BLaER1 treated with 17β-estradiol and CSF1 and Interleukin-3, amounts not matched to agents 10 nM and 100 nM (cell line): ENCODE measurements at regions not wholly inside any gene's neighbourhood (a gene's known extent, or its start where the extent isn't known, plus 50 kb on each side); places are given as distances from the start of the nearest gene placed in this dataset.

Experiments used
- H3K27ac ChIP-seq, 11 experiments: shearing (Covaris generic); formaldehyde crosslinking; 2 replicates each; pipeline ENCODE4 v1.8.1; 2022
- H3K27me3 ChIP-seq, 11 experiments: shearing (Covaris generic); formaldehyde crosslinking; 2 replicates each; pipeline ENCODE4 v1.8.1; 2022
- H3K36me3 ChIP-seq, 11 experiments: shearing (Covaris generic); formaldehyde crosslinking; 2 replicates each; pipeline ENCODE4 v1.8.1; 2022
- H3K4me1 ChIP-seq, 10 experiments: shearing (Covaris generic); formaldehyde crosslinking; 2 replicates each; pipeline ENCODE4 v1.8.1; 2022
- H3K4me2 ChIP-seq, 11 experiments: shearing (Covaris generic); formaldehyde crosslinking; 2 replicates each; pipeline ENCODE4 v1.8.1; 2022
- H3K4me3 ChIP-seq, 10 experiments: shearing (Covaris generic); formaldehyde crosslinking; 2 replicates each; pipeline ENCODE4 v1.8.1; 2022
- H3K9ac ChIP-seq, 11 experiments: shearing (Covaris generic); formaldehyde crosslinking; 2 replicates each; pipeline ENCODE4 v1.8.1; 2022
- H3K9me3 ChIP-seq, 11 experiments: shearing (Covaris generic); formaldehyde crosslinking; replicated peaks in 1 of 11; 2 replicates each; pipeline ENCODE4 v1.8.1; 2022
- H4K20me1 ChIP-seq, 11 experiments: shearing (Covaris generic); formaldehyde crosslinking; 2 replicates each; pipeline ENCODE4 v1.8.1; 2022
- Cebpa-rat ChIP-seq, 11 experiments: shearing (Covaris generic); IDR thresholded peaks; 2 replicates each; pipeline ENCODE4 v1.8.1; 2022

- Histone ChIP-seq H3K27me3 (no peaks in the 10 kb centered on the region), H3K9me3 (peaks cover 11 to 38% (median 28%) of the 10 kb centered on the region in 11 experiments), H3K36me3 (no peaks in the 10 kb centered on the region), H4K20me1 (no peaks in the 10 kb centered on the region), H3K27ac (no peak overlapping the region), H3K4me2 (peak overlapping the region in 7 of 11 experiments; percentile 21 to 66 (median 46); a peak in 8 of 22 replicates), H3K9ac (no peak overlapping the region), H3K4me1 (peaks cover 11 to 28% (median 19%) of the 10 kb centered on the region in 10 experiments; a peak in 18 of 20 replicates), H3K4me3 (no peak overlapping the region)
- no peak for TF ChIP-seq Cebpa-rat (IDR thresholded peaks at IDR 0.05)
Observed at GRCh38 chr5:9927106-9927505, 297.0 kb upstream of the TAS2R1 start.

- Histone ChIP-seq H3K4me2 (peak overlapping the region in 7 of 11 experiments; percentile 23 to 65 (median 39); a peak in 10 of 22 replicates), H3K27me3 (no peaks in the 10 kb centered on the region), H3K36me3 (no peaks in the 10 kb centered on the region), H3K4me3 (no peak overlapping the region), H3K27ac (peak overlapping the region in 8 of 11 experiments; percentile 15 to 55 (median 44); a peak in 11 of 22 replicates), H3K9me3 (peaks cover 14 to 39% (median 33%) of the 10 kb centered on the region in 11 experiments), H4K20me1 (no peaks in the 10 kb centered on the region), H3K4me1 (peaks cover 11 to 23% (median 18%) of the 10 kb centered on the region in 10 experiments; a peak in 18 of 20 replicates), H3K9ac (peak overlapping the region in 1 of 11 experiments; percentile 2; a peak in 1 of 22 replicates)
- TF ChIP-seq Cebpa-rat (IDR thresholded peaks at IDR 0.05) = peak in 4 of 11 experiments; percentile 31 to 65 (median 51); a peak in 5 of 22 replicates
Observed at GRCh38 chr5:9924614-9925013, 294.5 kb upstream of the TAS2R1 start.

- Histone ChIP-seq H4K20me1 (no peaks in the 10 kb centered on the region), H3K4me1 (peaks cover 6 to 17% (median 11%) of the 10 kb centered on the region in 10 experiments; a peak in 18 of 20 replicates), H3K9ac (no peak overlapping the region), H3K4me3 (no peak overlapping the region), H3K27ac (no peak overlapping the region), H3K4me2 (no peak overlapping the region), H3K27me3 (no peaks in the 10 kb centered on the region), H3K9me3 (peaks cover 14 to 39% (median 33%) of the 10 kb centered on the region in 11 experiments), H3K36me3 (no peaks in the 10 kb centered on the region)
- no peak for TF ChIP-seq Cebpa-rat (IDR thresholded peaks at IDR 0.05)
Observed at GRCh38 chr5:9922719-9923118, 292.6 kb upstream of the TAS2R1 start.

- H3K9me3 ChIP-seq = peaks cover 14 to 39% (median 33%) of the 10 kb centered on the region in 11 experiments
- TF ChIP-seq Cebpa-rat (IDR thresholded peaks at IDR 0.05) = no peak
Observed at GRCh38 chr5:9920697-9921096, 290.5 kb upstream of the TAS2R1 start.

GRCh38 chr5:9919306-9920030 lies 289.3 kb upstream of the TAS2R1 start:
- Histone ChIP-seq H3K36me3 (no peaks in the 10 kb centered on the region), H4K20me1 (no peaks in the 10 kb centered on the region), H3K4me1 (peaks cover 0 to 6% (median 2%) of the 10 kb centered on the region in 10 experiments; a peak in 6 of 20 replicates), H3K9me3 (peaks cover 14 to 33% (median 23%) of the 10 kb centered on the region in 11 experiments), H3K27me3 (no peaks in the 10 kb centered on the region), H3K9ac (no peak overlapping the region), H3K27ac (no peak overlapping the region), H3K4me2 (no peak overlapping the region), H3K4me3 (no peak overlapping the region)
- no peak for TF ChIP-seq Cebpa-rat (IDR thresholded peaks at IDR 0.05)

More at GRCh38 chr5:9920697-9921096, 290.5 kb upstream of the TAS2R1 start:
- H3K4me3 ChIP-seq = no peak overlapping the region
- H3K27ac ChIP-seq = no peak overlapping the region
- H3K9ac ChIP-seq = no peak overlapping the region
- H3K27me3 ChIP-seq = no peaks in the 10 kb centered on the region
- H3K4me1 ChIP-seq = peaks cover 0 to 13% (median 7%) of the 10 kb centered on the region in 10 experiments; a peak in 9 of 20 replicates
- no peak overlapping the region for H3K4me2 ChIP-seq
- no peaks in the 10 kb centered on the region for H3K36me3 ChIP-seq
- no peaks in the 10 kb centered on the region for H4K20me1 ChIP-seq

GRCh38 chr5:9905661-9906060 lies 275.5 kb upstream of the TAS2R1 start:
- Histone ChIP-seq H3K9ac (no peak overlapping the region), H3K4me3 (no peak overlapping the region), H4K20me1 (no peaks in the 10 kb centered on the region), H3K27ac (no peak overlapping the region), H3K4me2 (no peak overlapping the region), H3K4me1 (peaks cover 7 to 30% (median 17%) of the 10 kb centered on the region in 10 experiments; a peak in 19 of 20 replicates), H3K9me3 (peaks cover 0 to 25% (median 16%) of the 10 kb centered on the region in 11 experiments; a peak in 14 of 22 replicates), H3K36me3 (no peaks in the 10 kb centered on the region), H3K27me3 (no peaks in the 10 kb centered on the region)
- TF ChIP-seq Cebpa-rat (IDR thresholded peaks at IDR 0.05) = no peak

- Histone ChIP-seq H3K4me3 (no peak overlapping the region), H3K36me3 (no peaks in the 10 kb centered on the region), H3K27ac (peak overlapping the region in 7 of 11 experiments; percentile 45 to 75 (median 58); a peak in 12 of 22 replicates), H4K20me1 (no peaks in the 10 kb centered on the region), H3K9me3 (peaks cover 0 to 25% (median 16%) of the 10 kb centered on the region in 11 experiments; a peak in 14 of 22 replicates), H3K27me3 (no peaks in the 10 kb centered on the region), H3K4me1 (peaks cover 7 to 46% (median 29%) of the 10 kb centered on the region in 10 experiments; a peak in 19 of 20 replicates), H3K4me2 (peak overlapping the region; percentile 17 to 80 (median 66); a peak in 21 of 22 replicates), H3K9ac (peak overlapping the region in 5 of 11 experiments; percentile 23 to 55 (median 39); a peak in 7 of 22 replicates)
- TF ChIP-seq Cebpa-rat (IDR thresholded peaks at IDR 0.05) = 0 out of 22 replicates have a peak, but pooled peaks of 1 of the 11 experiments have one; percentile 28
Observed at GRCh38 chr5:9903801-9904200, 273.6 kb upstream of the TAS2R1 start.

- Histone ChIP-seq H3K4me2 (peak overlapping the region in 1 of 11 experiments; percentile 12; a peak in 1 of 22 replicates), H4K20me1 (no peaks in the 10 kb centered on the region), H3K27me3 (no peaks in the 10 kb centered on the region), H3K9ac (no peak overlapping the region), H3K9me3 (peaks cover 5 to 22% (median 18%) of the 10 kb centered on the region in 11 experiments; a peak in 16 of 22 replicates), H3K36me3 (no peaks in the 10 kb centered on the region), H3K4me3 (no peak overlapping the region), H3K27ac (no peak overlapping the region), H3K4me1 (peaks cover 0 to 37% (median 14%) of the 10 kb centered on the region in 10 experiments; a peak in 16 of 20 replicates)
- no peak for TF ChIP-seq Cebpa-rat (IDR thresholded peaks at IDR 0.05)
Observed at GRCh38 chr5:9898319-9898718, 268.2 kb upstream of the TAS2R1 start.

GRCh38 chr5:9895302-9895645 lies 265.1 kb upstream of the TAS2R1 start:
- no peak overlapping the region for H3K27ac ChIP-seq
- H3K9ac ChIP-seq = no peak overlapping the region
- no peaks in the 10 kb centered on the region for H3K27me3 ChIP-seq
- no peaks in the 10 kb centered on the region for H3K36me3 ChIP-seq
- H4K20me1 ChIP-seq = no peaks in the 10 kb centered on the region
- H3K9me3 ChIP-seq = peaks cover 5 to 22% (median 18%) of the 10 kb centered on the region in 11 experiments; a peak in 16 of 22 replicates
- H3K4me3 ChIP-seq = no peak overlapping the region
- H3K4me2 ChIP-seq = no peak overlapping the region
- peaks cover 0 to 22% (median 11%) of the 10 kb centered on the region in 10 experiments; a peak in 12 of 20 replicates for H3K4me1 ChIP-seq
- no peak for TF ChIP-seq Cebpa-rat (IDR thresholded peaks at IDR 0.05)
